ENCODE measurements at regions not wholly inside any gene's neighbourhood (a gene's known extent, or its start where the extent isn't known, plus 50 kb on each side); places are given as distances from the start of the nearest gene placed in this dataset.
A peak's percentile ranks its signal among the peaks of the same experiment; 100 is the strongest.

- H3K18ac ChIP-seq (ENCODE audit: insufficient read length, low read depth, low read length) = no peak overlapping the region
- no peak overlapping the region for H2AFZ ChIP-seq (ENCODE audit: low read length)
- Mint-ChIP-seq H3K4me1 (no peaks in the 10 kb centered on the region), H3K9me3 (no peaks in the 10 kb centered on the region; a peak in 1 of 5 replicates), H3K4me3 (no peak overlapping the region), H3K36me3 (ENCODE audit: insufficient read depth in 1 of 3, low read depth in 3 of 3) (no peaks in the 10 kb centered on the region), H3K27ac (no peak overlapping the region), H3K27me3 (ENCODE audit: low read depth) (peaks cover 6% of the 10 kb centered on the region)
- peak; percentile 39 for DNase-seq
- H2AK5ac ChIP-seq (ENCODE audit: insufficient read length, low read length) = no peak overlapping the region
- H4K20me1 ChIP-seq (ENCODE audit: control insufficient read depth, insufficient read depth, insufficient read length) = no peaks in the 10 kb centered on the region
- H3K56ac ChIP-seq (ENCODE audit: insufficient read length, low read depth, low read length) = no peak overlapping the region
- no peaks in the 10 kb centered on the region for H3K79me1 ChIP-seq (ENCODE audit: insufficient read depth, low read depth, low read length, poor library complexity, severe bottlenecking)
- H3T11ph ChIP-seq (ENCODE audit: low read length) = no peak overlapping the region
- H2BK5ac ChIP-seq (ENCODE audit: insufficient read length, low read length) = no peak overlapping the region
- no peaks in the 10 kb centered on the region for H3K9me3 ChIP-seq (ENCODE audit: control insufficient read depth, low read depth, low read length)
- H2BK12ac ChIP-seq (ENCODE audit: insufficient read length, low read depth, low read length) = no peak overlapping the region
- H3K23me2 ChIP-seq (ENCODE audit: insufficient read length, low read depth, low read length, poor library complexity, severe bottlenecking) = no peaks in the 10 kb centered on the region
- H3K4me1 ChIP-seq (ENCODE audit: insufficient read depth, low read length) = no peaks in the 10 kb centered on the region
- no peak overlapping the region for H3K27ac ChIP-seq (ENCODE audit: insufficient read length, low read depth, low read length)
- H3K4me2 ChIP-seq (ENCODE audit: insufficient read depth, insufficient read length, low read length) = no peak overlapping the region
- H3K14ac ChIP-seq (ENCODE audit: insufficient read depth, low read length) = no peak overlapping the region
- no peak overlapping the region for H2BK120ac ChIP-seq (ENCODE audit: low read depth, low read length, poor library complexity, severe bottlenecking)
- H3K4ac ChIP-seq (ENCODE audit: low read depth, low read length) = no peak overlapping the region
- no peaks in the 10 kb centered on the region for H3K27me3 ChIP-seq (ENCODE audit: insufficient read depth, low read length)
- no CpG with 5 or more reads among the region's 2 CpGs for WGBS (ENCODE audit: extremely low coverage, insufficient read length, low lambda C conversion rate)
- no peaks in the 10 kb centered on the region for H3K79me2 ChIP-seq (ENCODE audit: insufficient read depth, low read length)
- no peak overlapping the region for H3K23ac ChIP-seq (ENCODE audit: insufficient read length, low read depth, low read length)
- no peak overlapping the region for H4K91ac ChIP-seq (ENCODE audit: insufficient read length, low read depth, low read length)
- no peak overlapping the region for H2BK15ac ChIP-seq (ENCODE audit: low read depth, low read length)
- H4K8ac ChIP-seq (replicated peaks; ENCODE audit: insufficient read length, low read depth, low read length) = no peak overlapping the region
- H2BK20ac ChIP-seq (ENCODE audit: low read depth, low read length, poor library complexity, severe bottlenecking) = no peak overlapping the region
- no peak overlapping the region for H4K5ac ChIP-seq (ENCODE audit: insufficient read length, low read depth, low read length)
- no peak for TF ChIP-seq CTCF (conservative IDR thresholded peaks at IDR 0.05)
- H3K9ac ChIP-seq (ENCODE audit: extremely low read depth, insufficient read length, low read length) = no peak overlapping the region
Measured at GRCh38 chr2:16546128-16546754, 119.4 kb downstream of the CYRIA start.

Measured in H9 (cell line).